HG03095 (cell line): ENCODE measurements at regions not wholly inside any gene's neighbourhood (a gene's known extent, or its start where the extent isn't known, plus 50 kb on each side); places are given as distances from the start of the nearest gene placed in this dataset.

Experiments used
- ATAC-seq: cut with Tn5 transposase; IDR thresholded peaks from one replicate; pipeline ENCODE4 v1.9.1; 2021; ENCODE audit warnings: moderate library complexity; ENCODE audit not compliant: unreplicated experiment

DNA sequence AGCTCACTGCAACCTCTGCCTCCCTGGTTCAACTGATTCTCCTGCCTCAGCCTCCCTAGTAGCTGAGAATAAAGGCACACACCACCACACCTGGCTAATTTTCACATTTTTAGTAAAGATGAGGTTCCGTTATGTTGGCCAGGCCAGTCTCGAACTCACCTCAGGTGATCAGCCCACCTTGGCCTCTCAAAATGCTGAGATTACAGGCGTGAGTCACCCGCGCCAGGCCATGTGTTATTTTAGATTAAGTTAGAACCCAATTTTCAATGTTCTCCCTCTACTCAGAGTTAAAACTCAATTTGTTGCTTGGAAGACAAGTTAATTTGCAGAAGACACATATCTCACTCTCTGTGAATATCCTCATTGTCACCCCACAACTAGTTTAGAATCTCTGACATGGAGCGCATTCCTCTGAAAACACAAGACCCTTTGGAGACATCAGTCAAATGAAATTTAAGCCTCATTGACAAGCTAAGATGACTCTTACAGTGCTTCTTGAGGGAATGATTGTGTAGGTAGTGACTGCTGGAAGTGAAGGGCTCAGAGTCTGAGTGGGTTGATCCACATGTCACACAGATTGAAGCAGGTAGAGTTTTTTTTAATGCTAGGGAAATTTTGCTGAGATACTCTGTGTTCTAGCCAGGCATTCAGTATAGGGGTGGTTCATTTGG is 60.6 kb upstream of the FRMD4B start:
- ATAC-seq = no peak

DNA sequence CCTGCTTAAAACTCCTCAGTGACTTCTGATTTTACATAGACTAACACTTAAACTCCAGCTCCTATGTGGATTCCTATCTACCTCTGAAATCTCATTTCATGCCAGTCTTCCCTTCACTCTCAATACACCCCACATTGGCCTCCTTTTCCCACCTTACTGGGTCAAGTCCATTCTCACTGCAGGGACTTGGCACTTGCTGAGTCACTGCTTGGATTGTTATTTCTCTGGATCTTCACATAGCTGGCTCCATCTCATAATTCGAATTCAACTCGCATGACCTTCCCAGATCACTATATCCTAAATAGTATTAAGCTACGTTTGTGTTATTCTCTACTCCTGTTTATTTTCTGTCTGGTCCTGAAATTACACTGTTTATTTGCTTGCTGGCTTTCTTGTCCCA is 59.6 kb upstream of the FRMD4B start:
- ATAC-seq = no peak

DNA sequence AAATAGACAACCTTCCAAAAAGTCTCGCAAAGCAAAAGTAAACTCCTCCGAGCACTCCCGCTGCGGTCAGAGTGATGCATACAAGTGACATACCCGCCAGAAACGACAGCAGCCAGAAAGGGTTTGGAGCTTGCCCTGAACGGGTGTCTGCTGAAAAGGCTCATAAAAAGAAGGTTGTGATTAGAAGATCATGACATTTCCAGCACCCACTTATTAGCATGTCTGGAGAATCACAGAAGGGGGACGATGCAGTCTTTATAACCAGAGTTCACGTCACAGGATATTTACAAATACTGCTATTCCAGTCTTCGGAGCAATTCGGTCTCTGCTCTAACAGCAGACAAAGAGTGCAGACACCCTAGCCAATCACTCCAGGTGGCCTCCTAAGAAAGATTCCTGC is 59.1 kb upstream of the FRMD4B start:
- ATAC-seq = no peak

DNA sequence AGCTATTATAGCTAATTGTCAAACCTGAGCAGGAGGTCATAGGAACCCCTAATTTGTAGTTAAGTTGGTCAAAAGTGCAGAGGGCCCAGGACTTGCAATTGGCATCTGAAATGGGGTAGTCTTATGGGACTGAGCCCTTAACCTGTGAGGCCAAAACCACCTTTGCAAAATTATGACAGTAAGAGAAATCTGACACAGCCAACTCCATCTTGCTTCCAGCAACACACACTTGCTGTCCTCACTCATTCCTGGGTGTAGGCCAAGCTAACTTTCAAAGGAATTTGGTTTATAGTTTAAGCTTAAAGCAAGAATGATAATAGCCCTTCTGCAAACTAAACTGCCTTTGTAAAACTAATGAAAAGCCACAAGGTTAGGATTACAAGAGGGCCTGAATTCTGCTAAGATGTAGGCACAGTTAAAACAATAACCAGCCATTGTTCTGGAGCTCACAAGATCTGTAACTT is 57.6 kb upstream of the FRMD4B start:
- no peak for ATAC-seq

DNA sequence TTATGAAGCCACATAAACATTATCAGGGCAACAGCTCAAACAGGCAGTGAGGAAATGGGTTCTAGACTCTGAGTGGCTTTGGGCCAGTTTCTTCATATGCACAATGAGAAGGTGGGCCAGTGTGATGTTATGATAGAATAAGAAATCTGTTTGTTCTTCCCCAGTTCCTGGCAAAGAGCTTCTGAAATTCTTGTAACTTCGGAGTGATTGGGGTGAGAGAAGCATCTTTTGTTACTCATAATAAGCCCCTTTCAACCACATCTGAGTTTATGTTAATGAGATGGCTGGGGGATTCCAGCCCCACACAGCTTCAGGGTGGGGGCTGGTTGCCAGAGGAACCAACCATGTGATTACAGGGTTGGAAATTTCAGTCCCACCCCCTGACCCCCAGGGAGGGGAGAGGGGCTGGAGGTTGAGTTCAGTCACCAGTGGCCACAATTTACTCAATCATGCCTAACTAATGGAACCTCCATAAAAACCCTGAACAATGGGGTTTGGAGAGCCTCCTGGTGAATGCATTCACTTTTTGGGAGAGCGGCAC is 57.0 kb upstream of the FRMD4B start:
- ATAC-seq = no peak

DNA sequence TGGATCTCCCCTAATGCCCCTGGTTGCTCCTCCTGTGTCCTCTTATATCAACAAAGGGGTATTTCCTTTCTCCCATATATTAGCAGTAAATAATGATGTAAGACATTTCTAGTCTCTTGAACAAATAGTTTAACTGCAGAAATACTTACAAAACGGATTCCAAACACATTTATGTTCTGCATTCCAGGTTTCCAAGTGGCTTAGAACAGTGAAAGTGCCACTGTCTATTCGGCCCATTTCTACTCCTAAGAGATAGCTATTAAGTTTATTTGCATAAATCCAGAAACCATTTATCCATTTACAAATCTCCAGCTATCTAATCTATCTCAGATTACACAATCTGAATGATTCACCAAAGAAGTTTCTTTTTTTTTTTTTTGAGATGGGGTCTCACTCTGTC is 55.8 kb upstream of the FRMD4B start:
- no peak for ATAC-seq

DNA sequence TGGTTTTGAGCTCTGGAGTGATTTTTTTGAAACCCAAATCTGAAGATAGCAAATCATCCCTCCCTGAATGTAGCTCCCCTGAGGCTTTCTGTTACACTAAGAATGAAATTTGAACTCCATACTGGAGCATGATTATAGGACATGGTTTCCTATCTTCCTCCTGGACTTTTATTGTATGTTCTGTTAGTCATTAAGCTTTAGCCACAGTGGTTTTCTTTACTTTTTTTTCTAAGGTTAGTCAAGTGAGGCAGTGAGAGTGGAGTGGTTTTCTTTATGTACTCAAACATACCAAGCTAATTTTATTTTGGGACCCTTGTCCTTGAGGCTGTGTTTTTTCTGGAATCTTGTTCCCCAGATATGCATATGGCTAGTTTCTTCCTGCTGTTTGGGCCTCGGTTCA is 55.2 kb upstream of the FRMD4B start:
- no peak for ATAC-seq

DNA sequence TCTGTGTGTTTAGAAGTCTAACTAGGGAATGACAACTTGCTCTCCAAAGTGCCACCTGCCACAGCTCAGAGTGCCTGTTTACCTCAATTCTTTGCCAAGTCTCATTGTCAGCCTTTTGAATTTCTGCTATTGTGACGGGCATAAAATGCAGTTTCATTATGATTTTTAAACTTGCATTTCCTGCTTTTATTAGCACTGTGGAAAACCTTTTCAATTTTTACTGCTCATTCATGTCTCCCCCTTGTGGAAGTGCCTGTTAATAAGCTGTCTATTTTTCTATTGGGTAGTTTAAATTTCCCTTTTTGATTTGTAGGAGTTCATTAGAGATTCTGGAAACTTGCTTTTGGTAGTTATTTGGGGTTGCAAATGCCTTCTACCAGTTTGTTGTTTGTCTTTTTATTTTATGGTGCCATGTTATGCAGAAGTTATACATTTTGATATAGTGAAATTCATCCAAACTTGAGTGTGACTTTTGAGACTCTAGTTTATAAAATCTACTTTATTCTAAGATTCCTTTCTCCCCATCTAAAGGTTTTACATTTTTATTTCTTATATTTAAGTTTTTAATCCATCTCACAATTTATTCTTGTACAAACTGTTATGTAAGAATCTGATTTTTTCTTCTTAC is 53.9 kb upstream of the FRMD4B start:
- ATAC-seq = no peak

DNA sequence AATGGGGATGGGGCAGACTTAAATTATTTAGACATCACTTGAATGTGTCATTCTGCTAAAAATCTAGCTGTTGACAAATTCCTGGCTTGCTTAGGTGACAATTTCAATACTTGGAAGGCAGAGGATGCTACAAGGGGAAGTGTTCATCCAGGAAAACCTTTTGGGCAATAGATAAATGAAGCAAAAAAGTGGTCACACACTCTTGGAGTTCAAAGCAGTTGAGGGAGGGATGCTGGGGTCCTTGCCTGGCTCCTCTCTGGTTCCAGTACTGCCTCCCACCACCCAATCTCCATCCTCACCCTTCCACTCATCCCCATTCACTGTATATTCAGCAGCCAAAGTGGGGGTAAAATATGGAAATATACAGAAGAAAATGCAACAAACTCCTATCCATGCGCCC is 52.6 kb upstream of the FRMD4B start:
- no peak for ATAC-seq

DNA sequence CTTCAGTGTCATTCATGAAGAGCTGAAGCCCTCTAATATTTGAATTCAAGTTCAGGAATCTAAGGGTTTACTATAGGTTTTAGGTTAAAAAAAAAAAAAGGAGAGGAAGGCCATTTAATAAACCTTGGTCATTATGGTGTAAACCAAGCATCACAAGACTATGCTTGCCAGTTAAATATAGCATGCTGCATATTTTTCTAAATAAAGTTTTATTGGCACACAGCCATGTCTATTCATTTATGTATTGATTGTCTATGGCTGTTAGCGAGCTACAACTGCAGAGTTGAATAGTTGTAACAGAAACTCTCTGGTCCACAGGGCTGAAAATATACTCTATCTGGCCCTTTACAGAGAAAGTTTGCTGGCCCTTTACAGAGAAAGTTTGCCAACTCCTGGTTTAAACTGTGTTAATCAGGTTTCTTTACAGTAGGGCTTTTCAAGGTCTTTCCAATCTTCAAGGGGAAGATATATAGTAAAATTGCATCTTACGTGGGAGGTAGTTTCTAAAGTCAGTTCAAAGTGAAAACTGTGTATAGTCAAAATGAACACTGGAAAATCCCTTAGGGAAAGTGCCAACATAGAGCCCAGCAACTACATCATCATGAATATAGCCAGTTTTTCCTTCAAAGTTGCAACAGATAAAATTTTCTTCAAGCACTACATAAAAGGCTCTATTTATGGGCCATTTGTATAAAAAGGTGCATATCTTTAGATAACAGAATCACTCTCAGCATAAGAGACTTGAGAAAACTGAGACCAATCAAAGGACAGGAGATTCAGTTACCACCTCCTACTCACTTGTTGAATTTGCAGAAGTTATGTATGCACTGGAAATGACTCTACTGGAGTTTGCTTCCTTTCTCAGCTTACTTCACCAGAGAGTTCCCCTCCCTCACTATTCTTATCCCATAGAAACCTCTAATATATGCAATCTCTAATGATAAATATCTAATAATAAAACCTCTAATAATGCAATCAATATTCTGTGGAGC is 49.7 kb upstream of the FRMD4B start:
- peak; percentile 55 for ATAC-seq
